ENCODE measurements at regions not wholly inside any gene's neighbourhood (a gene's known extent, or its start where the extent isn't known, plus 50 kb on each side); places are given as distances from the start of the nearest gene placed in this dataset.

DNA sequence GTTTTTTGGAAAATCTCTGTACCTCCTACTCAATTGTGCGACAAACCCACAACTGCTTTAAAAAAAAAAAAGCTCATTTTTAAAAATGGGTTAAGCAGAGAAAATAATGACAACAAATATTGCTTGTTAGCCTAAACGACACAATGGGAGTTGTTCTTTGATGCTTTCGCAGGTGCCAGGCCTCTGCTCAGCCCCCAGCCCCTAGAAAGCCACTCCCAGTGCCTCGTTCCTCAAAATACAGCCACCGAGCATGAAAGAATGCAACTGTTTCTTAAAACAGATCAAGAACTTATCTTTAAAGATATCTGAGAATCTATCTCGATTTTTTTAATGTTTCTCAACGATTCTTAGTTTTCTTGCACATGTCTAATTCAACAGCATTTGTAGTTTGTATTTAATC is 85.2 kb upstream of the PFKP start:
- no peak overlapping the region for H3K27ac ChIP-seq

DNA sequence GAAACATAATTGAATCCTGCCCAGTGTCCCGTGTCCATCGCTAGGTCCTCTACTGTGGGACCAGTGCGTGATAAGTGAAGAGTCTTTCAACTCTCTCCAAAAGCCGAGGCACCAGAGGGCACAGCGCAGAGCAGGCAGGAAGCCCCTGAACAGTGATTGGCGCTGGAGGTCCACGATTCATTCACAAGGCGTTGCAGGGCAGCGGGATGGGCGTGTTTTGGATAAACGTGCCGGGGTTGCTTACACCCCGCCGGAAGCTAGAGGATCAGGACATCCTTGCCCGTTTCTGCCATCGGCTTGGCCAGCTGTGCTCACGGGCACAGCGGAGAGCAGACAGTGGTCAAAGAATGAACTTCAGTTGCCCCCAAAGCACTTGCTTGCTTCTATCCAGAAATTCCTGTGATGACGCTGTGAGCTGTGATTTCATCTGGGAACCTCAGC is 86.0 kb upstream of the PFKP start:
- peak overlapping the region; percentile 59 for H3K27ac ChIP-seq

More for the DNA sequence above, 85.2 kb upstream of the PFKP start:
- DNase-seq (ENCODE audit: low read depth, low spot score), result no peak

DNA sequence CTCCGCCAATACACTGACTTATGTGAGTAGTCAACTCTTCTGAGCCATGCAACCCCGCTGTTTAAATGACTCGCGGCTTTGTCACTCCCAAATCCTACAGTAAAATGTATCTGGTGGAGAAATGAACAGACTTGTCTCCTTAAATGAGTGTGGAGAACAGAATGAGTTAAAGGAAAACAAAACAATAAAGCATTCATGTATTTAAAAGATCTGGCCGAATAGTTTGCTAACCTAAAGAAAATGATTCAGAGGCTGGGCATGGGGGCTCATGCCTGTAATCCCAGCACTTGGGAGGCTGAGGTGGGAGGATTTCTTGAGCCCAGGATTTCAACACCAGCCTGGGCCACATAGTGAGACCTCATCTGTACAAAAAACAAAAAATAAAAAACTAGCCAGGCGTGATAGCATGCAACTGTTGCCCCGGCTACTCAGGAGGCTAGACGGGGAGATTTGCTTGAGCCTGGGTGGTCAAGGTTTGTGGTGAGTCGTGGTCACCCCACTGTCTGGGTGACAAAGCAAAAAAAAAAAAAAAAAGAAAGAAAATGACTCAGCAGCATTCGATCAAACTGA is 86.5 kb upstream of the PFKP start:
- DNase-seq (ENCODE audit: low read depth, low spot score), result peak; percentile 29
- H3K27ac ChIP-seq, result peak overlapping the region; percentile 59

More for the DNA sequence above, 86.0 kb upstream of the PFKP start:
- no peak for DNase-seq (ENCODE audit: low read depth, low spot score)

DNA sequence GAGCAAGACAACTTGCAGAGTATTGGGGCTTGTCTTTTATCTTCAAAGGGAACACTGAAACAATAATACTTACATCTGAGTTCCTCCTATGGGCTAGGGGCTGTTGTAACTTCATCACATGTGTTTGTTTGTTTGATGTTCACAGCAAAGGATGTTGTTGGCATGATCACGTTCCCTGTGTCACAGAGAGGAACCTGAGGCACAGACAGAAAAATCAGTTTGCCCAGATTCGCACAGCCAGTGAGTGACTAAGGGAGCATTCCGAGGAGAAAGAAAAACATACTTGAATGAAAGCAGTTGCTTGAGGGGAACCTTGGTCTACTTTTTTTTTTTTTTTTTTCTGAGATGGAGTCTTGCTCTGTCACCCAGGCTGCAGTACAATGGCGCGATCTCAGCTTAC is 87.2 kb upstream of the PFKP start:
- no peak for DNase-seq (ENCODE audit: low read depth, low spot score)
- H3K27ac ChIP-seq, result peak overlapping the region; percentile 59

DNA sequence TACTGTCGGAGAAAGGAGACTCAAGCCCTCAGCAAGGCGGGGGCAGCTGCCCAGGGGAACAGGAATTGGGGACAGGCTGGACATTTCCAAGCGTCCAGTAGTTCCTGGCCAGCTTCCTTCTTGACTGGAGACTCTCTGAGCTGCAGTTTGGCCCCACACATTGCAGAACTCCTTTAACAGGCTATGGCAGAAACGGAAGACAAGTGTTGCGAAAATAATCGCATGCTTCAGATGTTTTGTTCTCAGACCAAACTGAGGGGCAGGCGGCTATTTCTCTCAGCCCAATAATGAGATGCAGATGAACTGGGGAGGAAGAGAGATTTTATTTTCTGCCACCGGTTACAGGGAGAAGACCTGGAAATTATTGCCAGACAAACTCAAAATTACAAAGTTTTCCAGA is 88.0 kb upstream of the PFKP start:
- H3K27ac ChIP-seq, result no peak overlapping the region

DNA sequence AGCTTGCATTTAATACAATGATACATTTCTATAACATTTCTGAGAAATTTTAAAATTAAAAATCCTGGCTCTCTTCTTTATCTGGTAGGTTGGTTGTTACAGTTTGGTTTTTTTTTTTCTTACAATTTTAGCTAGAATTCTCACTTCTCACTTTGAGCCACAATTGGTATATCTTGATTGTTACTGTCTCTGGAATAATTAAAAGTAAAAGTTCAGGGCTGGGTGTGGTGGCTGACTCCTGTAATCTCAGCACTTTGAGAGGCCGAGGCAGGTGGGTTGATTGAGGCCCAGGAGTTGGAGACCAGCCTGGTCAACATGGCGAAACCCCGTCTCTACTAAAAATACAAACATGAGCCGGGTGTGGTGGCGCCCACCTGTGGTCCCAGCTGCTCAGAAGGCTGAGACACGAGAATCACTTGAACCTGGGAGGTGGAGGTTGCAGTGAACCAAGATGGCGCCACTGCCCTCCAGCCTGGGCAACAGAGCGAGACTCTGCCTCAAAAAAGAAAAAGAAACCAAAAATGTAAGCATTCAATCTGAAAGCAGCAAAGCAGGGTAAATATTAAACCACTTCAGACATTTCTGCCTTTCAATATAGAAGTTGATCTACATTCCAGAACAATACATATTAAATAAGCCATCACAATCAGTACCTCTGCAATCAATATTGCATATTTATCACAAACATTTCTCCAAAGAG is 88.6 kb upstream of the PFKP start:
- no peak for DNase-seq (ENCODE audit: low read depth, low spot score)
- H3K27ac ChIP-seq, result no peak overlapping the region

More for the DNA sequence above, 88.0 kb upstream of the PFKP start:
- DNase-seq (ENCODE audit: low read depth, low spot score), result no peak

DNA sequence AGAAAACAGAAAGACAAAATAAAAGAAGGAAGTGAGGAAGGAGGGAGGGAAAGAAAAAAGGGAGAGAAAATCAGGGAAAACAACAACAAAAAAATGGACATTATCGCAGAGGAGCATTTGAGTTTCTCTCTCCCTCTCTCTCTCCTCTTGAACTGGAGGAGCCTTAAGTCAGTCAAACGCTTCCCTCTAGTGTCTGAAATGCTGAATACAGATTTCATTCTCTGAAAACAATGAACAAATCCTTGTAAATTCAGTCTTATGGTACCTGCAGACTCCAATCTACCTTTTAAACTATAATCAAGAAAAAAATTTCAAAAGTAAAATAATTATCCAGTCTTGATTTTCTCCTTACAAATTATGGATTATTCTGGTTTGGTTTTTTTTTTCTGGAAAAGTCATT is 89.2 kb upstream of the PFKP start:
- no peak for DNase-seq (ENCODE audit: low read depth, low spot score)

DNA sequence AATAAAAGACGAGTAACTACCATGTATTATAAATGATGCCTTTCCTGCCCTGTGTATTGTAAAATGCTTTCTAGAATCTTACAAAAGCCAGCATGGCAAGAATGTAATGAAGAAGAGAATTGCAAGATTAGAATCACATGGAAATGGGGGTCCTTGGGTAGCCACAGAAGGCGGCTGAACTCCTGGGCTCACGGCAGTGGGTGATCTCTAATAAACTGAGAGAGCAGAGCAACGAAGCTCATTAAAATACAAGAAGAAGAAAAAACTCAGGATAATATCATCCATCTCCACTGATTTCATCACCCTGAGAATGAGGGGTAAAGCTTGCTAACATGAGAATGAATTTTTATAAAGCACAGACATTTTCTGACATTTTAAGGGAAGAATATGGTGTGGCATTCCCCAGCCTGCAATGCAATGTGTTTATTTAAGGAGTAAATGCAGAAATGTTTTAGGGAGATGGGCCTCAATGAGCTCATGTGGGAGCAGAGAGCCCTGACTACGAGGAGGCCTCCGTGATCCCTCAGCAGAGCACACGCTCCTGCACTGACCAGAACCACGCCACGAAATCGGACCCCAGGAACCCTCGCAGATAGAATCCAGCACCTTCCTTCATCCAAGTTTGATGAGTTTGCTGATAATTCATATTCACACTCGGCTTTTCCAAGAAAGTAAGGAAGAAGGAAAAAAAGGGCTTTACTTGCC is 92.7 kb upstream of the PFKP start:
- DNase-seq (ENCODE audit: low read depth, low spot score), result no peak
- H3K27ac ChIP-seq, result no peak overlapping the region

More for the DNA sequence above, 89.2 kb upstream of the PFKP start:
- no peak overlapping the region for H3K27ac ChIP-seq

DNA sequence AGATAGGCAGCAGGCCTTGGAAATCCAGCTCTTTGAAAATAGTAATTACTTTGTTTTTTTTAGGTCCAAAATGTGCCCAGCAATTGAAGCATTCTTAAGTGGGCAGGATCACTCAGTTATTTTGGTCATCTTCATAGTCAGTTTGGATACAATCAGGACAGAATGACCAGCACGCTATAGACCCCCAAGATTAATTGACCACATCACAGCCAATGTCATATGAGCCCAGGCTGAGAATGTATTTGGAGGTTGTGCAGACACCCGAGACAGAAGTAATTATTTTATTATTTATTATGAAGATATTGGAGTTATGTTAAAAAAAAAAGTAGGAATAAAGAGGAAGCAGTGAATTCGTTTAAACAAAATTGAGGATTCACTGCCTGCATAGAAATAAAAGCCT is 93.3 kb upstream of the PFKP start:
- no peak overlapping the region for H3K27ac ChIP-seq
- DNase-seq (ENCODE audit: low read depth, low spot score), result no peak

DNA sequence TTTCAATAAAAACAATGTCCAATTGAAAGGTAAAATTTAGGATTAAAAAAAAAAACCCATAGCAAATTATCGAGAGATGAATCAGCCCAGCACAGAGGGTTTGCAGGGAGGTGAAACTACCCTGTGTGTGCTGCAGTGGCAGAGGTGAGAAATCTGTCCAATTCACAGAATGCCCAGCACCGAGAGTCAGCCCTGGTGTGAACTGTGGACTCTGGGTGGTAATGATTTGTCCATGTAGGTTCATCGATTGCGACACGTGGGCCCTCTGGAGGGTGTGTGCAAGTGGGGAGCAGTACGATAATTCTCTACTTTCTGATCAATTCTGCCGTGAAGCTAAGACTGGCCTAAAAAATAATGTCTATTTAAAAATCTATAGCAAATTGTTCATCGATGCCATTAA is 94.5 kb upstream of the PFKP start:
- DNase-seq (ENCODE audit: low read depth, low spot score), result no peak

DNA sequence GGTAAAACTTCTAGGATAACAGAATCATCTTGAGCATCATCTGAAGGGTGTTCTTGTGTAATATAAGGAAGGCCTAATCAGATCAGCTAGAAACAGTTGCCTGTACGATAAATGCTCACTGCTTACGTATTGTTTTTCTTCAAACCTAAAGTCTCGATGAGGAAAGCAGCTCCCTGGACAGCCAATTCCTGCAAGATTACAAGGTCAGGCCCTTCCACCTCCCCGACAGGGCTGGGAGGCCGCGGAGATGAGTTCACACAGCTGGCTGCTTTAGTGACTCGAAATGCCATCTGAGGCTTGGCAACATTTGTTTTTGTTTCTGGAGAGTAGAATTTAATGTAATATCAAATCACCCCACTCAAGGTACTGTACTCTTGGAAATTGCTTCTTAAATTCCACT is 95.1 kb upstream of the PFKP start:
- no peak for DNase-seq (ENCODE audit: low read depth, low spot score)
- no peak overlapping the region for H3K27ac ChIP-seq

More for the DNA sequence above, 94.5 kb upstream of the PFKP start:
- no peak overlapping the region for H3K27ac ChIP-seq

DNA sequence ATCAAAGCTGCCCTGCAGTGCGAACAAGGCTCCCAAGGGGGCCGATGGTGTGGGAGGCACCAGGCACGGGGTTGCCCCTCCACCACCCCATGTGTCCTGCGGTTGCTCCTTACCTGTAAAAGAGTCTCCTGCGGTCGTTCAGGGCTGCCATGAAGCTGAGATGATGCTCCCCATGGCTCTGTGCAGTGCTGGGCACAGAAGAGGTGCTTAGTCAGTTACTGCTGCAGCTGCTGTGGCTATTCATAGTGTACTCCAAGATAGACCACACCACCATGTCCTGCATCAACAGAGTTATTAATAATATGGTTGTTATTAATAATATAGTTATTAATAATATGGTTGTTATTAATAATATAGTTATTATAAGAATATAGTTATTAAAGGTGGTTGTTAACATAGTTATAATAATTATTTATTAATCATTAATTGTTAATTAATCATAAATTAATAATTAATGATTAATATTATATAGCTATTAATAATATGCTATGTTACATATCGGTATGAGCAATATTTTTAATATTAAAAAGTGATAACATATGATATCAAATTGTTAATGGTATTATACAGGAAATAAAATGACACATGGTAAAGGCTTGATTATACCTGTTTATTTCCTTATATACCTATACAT is 97.0 kb upstream of the PFKP start:
- no peak for DNase-seq (ENCODE audit: low read depth, low spot score)
- H3K27ac ChIP-seq, result no peak overlapping the region

DNA sequence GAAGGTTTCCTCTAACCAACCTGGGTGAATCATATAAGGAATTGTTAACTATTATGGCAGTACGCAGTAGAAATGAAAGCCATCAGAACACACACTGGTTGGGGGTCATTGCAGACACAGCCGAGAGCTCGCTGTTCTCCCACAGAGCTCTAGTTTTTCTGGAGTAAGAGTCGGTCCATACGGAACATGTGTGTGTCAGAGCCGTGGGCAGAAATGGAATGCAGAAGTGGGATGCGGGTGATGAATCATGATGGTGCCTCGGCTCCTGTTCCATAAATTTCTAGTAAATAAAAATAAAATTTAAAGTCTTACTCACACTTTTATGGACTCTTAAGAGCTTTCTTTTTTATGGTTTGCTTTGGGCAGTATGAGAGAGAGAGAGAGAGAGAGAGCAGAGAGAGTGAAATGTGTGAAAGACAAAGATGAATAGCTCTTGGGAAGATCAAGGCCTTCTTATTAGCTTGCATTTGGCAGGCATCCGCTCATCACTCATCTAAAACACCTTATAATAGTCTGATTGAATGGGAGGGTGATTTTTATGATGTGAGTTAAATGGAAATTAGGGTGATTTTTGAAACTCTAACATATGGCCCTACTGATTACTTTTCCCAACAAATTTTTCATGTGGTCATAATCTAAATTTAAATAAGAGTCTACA is 98.8 kb upstream of the PFKP start:
- peak; percentile 33 for DNase-seq (ENCODE audit: low read depth, low spot score)
- H3K27ac ChIP-seq, result no peak overlapping the region

DNA sequence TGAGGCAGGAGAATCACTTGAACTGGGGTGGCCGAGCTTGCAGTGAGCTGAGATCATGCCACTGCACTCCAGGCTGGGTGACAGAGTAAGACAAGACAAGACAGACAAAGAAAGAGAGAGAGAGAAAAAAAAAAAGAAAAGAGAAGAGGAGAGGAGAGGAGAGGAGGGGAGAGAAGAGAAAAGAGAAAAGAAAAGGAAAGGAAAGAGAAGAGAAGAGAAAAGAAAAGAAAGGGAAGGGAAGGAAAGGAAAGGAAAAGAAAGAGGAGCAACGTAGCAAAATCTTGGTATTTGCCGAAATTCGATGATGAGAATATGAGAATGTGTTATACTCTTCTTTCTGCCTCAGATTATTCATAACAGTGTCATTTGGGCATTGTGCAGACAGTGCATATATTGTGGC is 101.2 kb upstream of the PFKP start:
- no peak overlapping the region for H3K27ac ChIP-seq
- DNase-seq (ENCODE audit: low read depth, low spot score), result no peak

DNA sequence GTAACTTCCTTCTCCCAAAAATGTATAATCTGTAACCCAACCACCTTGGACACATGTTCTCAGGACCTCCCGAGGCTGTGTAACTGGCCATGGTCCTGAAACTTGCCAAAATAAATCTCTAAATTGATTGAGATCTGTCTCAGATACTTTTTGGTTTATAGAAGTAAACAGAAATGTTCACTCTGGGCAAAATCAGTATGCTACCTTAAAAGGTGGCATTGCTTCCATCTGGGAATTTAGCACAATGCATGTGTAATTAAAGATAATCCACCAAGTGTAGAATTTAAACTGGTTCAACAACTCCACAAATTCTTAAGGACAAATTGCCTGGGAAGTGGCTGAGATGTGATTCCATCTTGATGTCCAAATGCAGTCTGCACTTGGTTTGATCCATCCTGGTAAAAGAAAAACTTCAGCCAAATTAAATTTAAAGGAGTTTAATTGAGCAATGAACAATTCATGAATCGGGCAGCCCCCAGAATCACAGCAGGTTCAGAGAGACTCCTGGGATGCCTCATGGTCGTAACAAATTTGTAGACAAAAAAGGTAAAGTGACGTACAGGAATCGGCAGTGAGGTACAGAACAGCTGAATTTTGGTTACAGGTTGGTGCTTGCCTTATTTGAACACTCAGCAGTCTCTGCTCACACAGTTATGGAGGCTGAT is 102.6 kb upstream of the PFKP start:
- H3K27ac ChIP-seq, result no peak overlapping the region

DNA sequence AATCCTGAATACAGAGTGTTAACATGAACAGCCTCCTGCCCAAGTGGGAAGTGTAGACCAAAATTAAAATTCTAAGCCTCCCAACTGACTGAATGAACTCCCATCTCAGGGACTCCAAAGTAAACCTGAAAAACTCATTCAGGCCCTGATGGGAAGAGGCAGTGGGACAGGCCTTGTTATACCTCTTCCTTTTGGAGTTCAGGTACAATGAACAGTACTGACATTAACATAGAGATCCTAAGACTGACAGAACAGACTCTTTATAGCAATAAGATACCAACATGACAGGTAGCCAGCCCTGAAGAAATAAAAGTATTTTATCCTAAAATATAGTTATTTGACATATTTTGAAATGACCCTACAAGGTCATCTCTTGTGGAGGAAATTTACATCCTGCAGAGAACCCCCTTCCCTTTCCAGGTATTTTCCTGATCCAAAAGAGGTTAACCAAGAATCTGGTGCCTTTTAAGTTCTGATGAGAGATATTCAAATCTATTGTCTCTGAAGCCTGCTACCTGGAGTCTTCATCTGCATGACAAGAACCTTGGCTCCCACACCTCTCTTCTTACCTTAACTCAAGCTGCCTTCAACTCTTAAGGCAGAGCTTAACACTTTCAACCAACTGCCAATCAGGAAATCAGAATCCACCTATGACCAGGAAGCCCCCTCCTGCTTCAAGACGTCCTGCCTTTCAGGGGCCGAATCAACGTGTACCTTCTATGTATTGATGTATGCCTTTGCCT is 103.3 kb upstream of the PFKP start:
- no peak overlapping the region for H3K27ac ChIP-seq
- no peak for DNase-seq (ENCODE audit: low read depth, low spot score)

More for the DNA sequence above, 102.6 kb upstream of the PFKP start:
- DNase-seq (ENCODE audit: low read depth, low spot score), result no peak

DNA sequence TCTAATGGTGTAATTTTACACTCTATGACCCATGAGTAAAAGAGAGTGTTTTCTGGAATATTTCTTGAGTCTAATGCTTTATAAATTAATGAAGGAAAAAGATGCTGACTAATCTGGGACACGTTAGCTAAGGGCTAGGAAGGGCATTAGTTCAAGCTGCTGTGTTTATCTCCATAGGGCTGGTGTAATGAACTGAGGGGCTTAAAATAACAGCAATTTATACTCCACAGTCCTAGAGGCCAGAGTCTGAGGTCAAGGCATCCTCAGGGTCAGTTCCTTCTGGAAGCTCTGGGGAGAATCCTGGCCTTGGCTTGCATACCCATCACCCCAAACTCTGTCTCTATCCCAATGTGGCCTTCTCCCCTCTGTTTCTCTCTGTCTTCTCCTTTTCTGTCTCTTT is 105.2 kb upstream of the PFKP start:
- DNase-seq (ENCODE audit: low read depth, low spot score), result no peak

DNA sequence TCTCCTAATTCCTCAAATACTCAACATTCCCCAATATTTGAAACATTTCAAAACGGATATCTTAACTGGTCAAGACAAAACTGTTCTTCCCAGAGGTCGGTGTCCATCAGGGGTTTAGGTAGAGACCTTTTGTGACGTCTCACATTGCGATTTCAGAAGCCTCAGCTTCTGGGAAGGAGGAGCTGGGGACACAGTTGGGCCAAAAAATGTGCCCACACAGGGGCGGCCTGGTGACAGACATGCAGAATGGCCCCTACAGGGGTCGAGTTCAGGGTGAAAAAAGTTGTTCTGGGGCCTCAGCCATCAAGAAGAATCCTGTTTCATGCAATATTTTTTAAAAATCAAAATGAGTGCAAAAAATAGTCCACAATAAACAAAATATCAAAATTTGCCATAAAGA is 108.7 kb upstream of the PFKP start:
- no peak for DNase-seq (ENCODE audit: low read depth, low spot score)
- no peak overlapping the region for H3K27ac ChIP-seq

More for the DNA sequence above, 105.2 kb upstream of the PFKP start:
- no peak overlapping the region for H3K27ac ChIP-seq

DNA sequence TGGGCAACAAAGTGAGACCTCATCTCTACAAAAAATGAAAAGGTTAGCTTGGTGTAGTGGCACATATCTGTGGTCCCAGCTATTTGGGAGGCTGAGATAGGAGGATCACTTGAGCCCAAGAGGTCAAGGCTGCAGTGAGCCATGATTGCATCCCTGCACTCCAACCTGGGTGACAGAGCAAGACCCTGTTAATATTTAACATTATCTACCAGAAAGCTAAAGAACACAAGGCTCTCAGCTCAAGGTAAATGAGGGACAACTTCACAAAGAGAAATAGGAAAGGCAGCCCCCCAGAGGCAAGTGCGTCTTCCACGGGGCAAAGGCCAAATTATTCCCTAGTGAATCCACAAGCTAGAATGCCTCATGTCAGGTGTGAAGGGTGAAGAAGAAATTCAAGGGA is 109.6 kb upstream of the PFKP start:
- H3K27ac ChIP-seq, result no peak overlapping the region
- no peak for DNase-seq (ENCODE audit: low read depth, low spot score)

Data from epithelial cell of prostate (primary cell).